A549 (cell line): ENCODE measurements at regions not wholly inside any gene's neighbourhood (a gene's known extent, or its start where the extent isn't known, plus 50 kb on each side); places are given as distances from the start of the nearest gene placed in this dataset.

Experiments used
- ATAC-seq, 2 experiments: fragments of 200-7000 bp in 1 of 2; fragments of >200 bp in 1 of 2; cut with Nextera tagmentation in 1 of 2; cut with Tn5 transposase in 1 of 2; 3 replicates each; pipeline versions ENCODE4 v1.8.0 to v1.9.1; 2018 to 2020; ENCODE audit warnings: mild to moderate bottlenecking in 1 of 2, moderate library complexity in 1 of 2
- CTCF ChIA-PET: fragments of 300-600 bp; sonication (Branson Sonifier 250); formaldehyde crosslinking; extraction: SDS; loops from one replicate; lab custom pipeline; 2021; ENCODE audit warnings: antibody characterized with exemption, inconsistent platforms; lab: Yijun Ruan, JAX
- POLR2A ChIA-PET: fragments of 350-600 bp; formaldehyde crosslinking; extraction: SDS; loops from one replicate; lab custom pipeline; 2021; ENCODE audit warnings: antibody characterized with exemption, inconsistent platforms; lab: Yijun Ruan, JAX
- DNase-seq, 2 experiments: peaks; one replicate each; pipeline versions ENCODE4 v3.0.0 to v3.0.0-alpha.2; 2011 to 2016; ENCODE audit warnings: low read depth in 1 of 2, low spot score in 1 of 2
- FAIRE-seq: peaks from 2 replicates; lab custom pipeline; 2011; peaks lifted over from hg19 to GRCh38; lab: Jason Lieb, UNC
- H3K27ac ChIP-seq, 2 experiments: fragments of >200 bp; sonication (Bioruptor Twin); formaldehyde crosslinking; 3 replicates each; pipeline ENCODE4 v1.5.1; 2016 to 2017
- H3K4me1 ChIP-seq: fragments of >200 bp; sonication (Bioruptor Twin); formaldehyde crosslinking; 3 replicates; pipeline ENCODE4 v1.6.1; 2016
- H3K4me2 ChIP-seq: fragments of >200 bp; sonication (Bioruptor Twin); formaldehyde crosslinking; 3 replicates; pipeline ENCODE4 v1.6.1; 2016
- H3K4me3 ChIP-seq: fragments of >200 bp; sonication (Bioruptor Twin); formaldehyde crosslinking; 3 replicates; pipeline ENCODE4 v1.5.1; 2016
- H3K9me3 ChIP-seq: fragments of >200 bp; sonication (Bioruptor Twin); formaldehyde crosslinking; 3 replicates; pipeline ENCODE4 v1.6.1; 2016
- BHLHE40 ChIP-seq: IDR thresholded peaks from 2 replicates; pipeline ENCODE4 v1.6.1; 2012; ENCODE audit warnings: low read depth, low read length, inconsistent platforms
- CBX2 ChIP-seq: fragments of 200-600 bp; sonication (generic); IDR thresholded peaks from 2 replicates; pipeline ENCODE4 v1.6.1; 2016; ENCODE audit warnings: low read depth, mild to moderate bottlenecking, borderline replicate concordance
- CEBPB ChIP-seq, 2 experiments: fragments of >200 bp in 1 of 2; sonication (Bioruptor Twin) in 1 of 2; formaldehyde crosslinking in 1 of 2; IDR thresholded peaks; 2 replicates each; pipeline ENCODE4 v1.6.1; 2012 to 2016
- CHD2 ChIP-seq: fragments of 150-350 bp; IDR thresholded peaks from 2 replicates; pipeline ENCODE4 v1.6.1; 2014; ENCODE audit warnings: low read length; ENCODE audit not compliant: partially characterized antibody
- EP300 ChIP-seq, 2 experiments: fragments of >200 bp; sonication (Bioruptor Twin); formaldehyde crosslinking; IDR thresholded peaks; 2 replicates in 1 of 2; 3 replicates in 1 of 2; pipeline ENCODE4 v1.6.1; 2016 to 2017
- FOSB ChIP-seq: fragments of 250-450 bp; sonication (Bioruptor Pico); IDR thresholded peaks from 2 replicates; pipeline ENCODE4 v1.5.0; 2020; ENCODE audit warnings: mild to moderate bottlenecking, moderate library complexity
- FOXS1 ChIP-seq: fragments of 250-450 bp; sonication (Bioruptor Pico); IDR thresholded peaks from 2 replicates; pipeline ENCODE4 v1.5.0; 2020; ENCODE audit warnings: mild to moderate bottlenecking, moderate library complexity
- HOXB13 ChIP-seq: fragments of 250-450 bp; sonication (Bioruptor Pico); IDR thresholded peaks from 2 replicates; pipeline ENCODE4 v1.5.0; 2020; ENCODE audit warnings: low read depth, mild to moderate bottlenecking, moderate library complexity
- KDM5A ChIP-seq: fragments of 200-600 bp; sonication (generic); IDR thresholded peaks from 2 replicates; pipeline ENCODE4 v1.6.1; 2016; ENCODE audit warnings: antibody characterized with exemption, mild to moderate bottlenecking
- MAFK ChIP-seq: fragments of 450-650 bp; IDR thresholded peaks from 2 replicates; pipeline ENCODE4 v1.6.1; 2014; ENCODE audit not compliant: partially characterized antibody
- MAZ ChIP-seq: fragments of 150-350 bp; IDR thresholded peaks from 2 replicates; pipeline ENCODE4 v1.6.1; 2014; ENCODE audit warnings: antibody characterized with exemption, low read depth, low read length, borderline replicate concordance
- RAD21 ChIP-seq, 2 experiments: fragments of >200 bp in 1 of 2; sonication (Bioruptor Twin) in 1 of 2; formaldehyde crosslinking in 1 of 2; IDR thresholded peaks in 1 of 2; conservative IDR thresholded peaks in 1 of 2; 2 replicates in 1 of 2; 3 replicates in 1 of 2; pipeline ENCODE4 v1.6.1; 2012 to 2018; ENCODE audit warnings: inconsistent platforms in 1 of 2
- RARB ChIP-seq: fragments of 250-450 bp; sonication (Bioruptor Pico); IDR thresholded peaks from 2 replicates; pipeline ENCODE4 v1.8.0; 2021; ENCODE audit warnings: mild to moderate bottlenecking, moderate library complexity
- SREBF2 ChIP-seq: fragments of 450-650 bp; IDR thresholded peaks from 2 replicates; pipeline ENCODE4 v1.6.1; 2014; ENCODE audit warnings: mild to moderate bottlenecking, moderate library complexity
- TP53 ChIP-seq: fragments of 250-450 bp; sonication (Bioruptor Pico); IDR thresholded peaks from 2 replicates; pipeline ENCODE4 v1.5.0; 2021; ENCODE audit warnings: mild to moderate bottlenecking, moderate library complexity
- WGBS: methylation state at CpG from one replicate; pipeline ENCODE4 v1.1.6; 2017; ENCODE audit errors: missing lambda C conversion rate; 5-methylcytosine and 5-hydroxymethylcytosine counted together
- TF ChIP-seq, protein P1 (sequence below): fragments of >200 bp; sonication (Bioruptor Twin); formaldehyde crosslinking; IDR thresholded peaks from 3 replicates; pipeline ENCODE4 v1.5.1; 2016
- TF ChIP-seq, protein P2 (sequence below): fragments of 250-450 bp; sonication (Bioruptor Pico); IDR thresholded peaks from 2 replicates; pipeline ENCODE4 v1.5.0; 2020; ENCODE audit warnings: low read depth, mild to moderate bottlenecking, moderate library complexity
- TF ChIP-seq, protein P3 (sequence below): fragments of 250-450 bp; sonication (Bioruptor Pico); IDR thresholded peaks from 2 replicates; pipeline ENCODE4 v1.5.0; 2021; ENCODE audit warnings: mild to moderate bottlenecking, moderate library complexity, borderline replicate concordance
- TF ChIP-seq, protein P4 (sequence below): IDR thresholded peaks from 2 replicates; pipeline ENCODE4 v1.6.1; 2012; ENCODE audit warnings: low read depth, borderline replicate concordance
- TF ChIP-seq, protein P5 (sequence below): fragments of 150-350 bp; IDR thresholded peaks from 2 replicates; pipeline ENCODE4 v1.6.1; 2014; ENCODE audit warnings: low read depth, mild to moderate bottlenecking, low read length

DNA sequence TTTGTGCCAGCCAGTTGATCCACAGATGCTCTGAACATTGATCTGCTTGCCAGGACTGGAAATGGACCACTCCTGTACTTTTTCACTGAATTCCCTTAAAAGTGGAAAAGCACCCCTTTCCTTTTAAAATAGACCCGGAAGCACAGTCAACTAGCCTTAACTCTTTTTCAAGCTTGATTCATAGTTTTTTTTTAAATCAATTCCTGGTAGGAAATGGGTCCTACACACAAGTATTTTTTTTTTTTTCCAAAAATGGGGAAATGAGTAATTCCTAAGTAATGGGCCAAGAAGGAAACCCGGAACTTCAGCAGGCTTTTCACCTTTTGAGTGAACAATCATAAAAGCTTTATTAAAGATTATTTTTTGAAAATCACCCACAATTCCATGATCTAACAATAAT is 234.4 kb upstream of the ADAMTS9 start:
- H3K4me3 ChIP-seq: no peak overlapping the region
- no peaks in the 10 kb centered on the region for H3K4me1 ChIP-seq
- ChIA-PET CTCF (no interaction called here), POLR2A (interaction anchor here (0.7 kb wide), 1 partner anchor 662 kb away, joined by 5 read pairs; no protein-coding TSS in a partner anchor)
- ATAC-seq: no peak
- H3K27ac ChIP-seq: no peak overlapping the region
- no peaks in the 10 kb centered on the region for H3K9me3 ChIP-seq
- WGBS: 22% methylated on average over 2 of the region's 2 CpGs
- DNase-seq: no peak
- H3K4me2 ChIP-seq: no peak overlapping the region
- TF ChIP-seq RARB: no peak
- TF ChIP-seq RAD21 (conservative IDR thresholded peaks at IDR 0.05 in 1 of 2, IDR thresholded peaks at IDR 0.05 in 1 of 2): no peak
- TF ChIP-seq, protein P1, sequence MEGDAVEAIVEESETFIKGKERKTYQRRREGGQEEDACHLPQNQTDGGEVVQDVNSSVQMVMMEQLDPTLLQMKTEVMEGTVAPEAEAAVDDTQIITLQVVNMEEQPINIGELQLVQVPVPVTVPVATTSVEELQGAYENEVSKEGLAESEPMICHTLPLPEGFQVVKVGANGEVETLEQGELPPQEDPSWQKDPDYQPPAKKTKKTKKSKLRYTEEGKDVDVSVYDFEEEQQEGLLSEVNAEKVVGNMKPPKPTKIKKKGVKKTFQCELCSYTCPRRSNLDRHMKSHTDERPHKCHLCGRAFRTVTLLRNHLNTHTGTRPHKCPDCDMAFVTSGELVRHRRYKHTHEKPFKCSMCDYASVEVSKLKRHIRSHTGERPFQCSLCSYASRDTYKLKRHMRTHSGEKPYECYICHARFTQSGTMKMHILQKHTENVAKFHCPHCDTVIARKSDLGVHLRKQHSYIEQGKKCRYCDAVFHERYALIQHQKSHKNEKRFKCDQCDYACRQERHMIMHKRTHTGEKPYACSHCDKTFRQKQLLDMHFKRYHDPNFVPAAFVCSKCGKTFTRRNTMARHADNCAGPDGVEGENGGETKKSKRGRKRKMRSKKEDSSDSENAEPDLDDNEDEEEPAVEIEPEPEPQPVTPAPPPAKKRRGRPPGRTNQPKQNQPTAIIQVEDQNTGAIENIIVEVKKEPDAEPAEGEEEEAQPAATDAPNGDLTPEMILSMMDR: no peak
- TF ChIP-seq CBX2: no peak
- TF ChIP-seq, protein P2, sequence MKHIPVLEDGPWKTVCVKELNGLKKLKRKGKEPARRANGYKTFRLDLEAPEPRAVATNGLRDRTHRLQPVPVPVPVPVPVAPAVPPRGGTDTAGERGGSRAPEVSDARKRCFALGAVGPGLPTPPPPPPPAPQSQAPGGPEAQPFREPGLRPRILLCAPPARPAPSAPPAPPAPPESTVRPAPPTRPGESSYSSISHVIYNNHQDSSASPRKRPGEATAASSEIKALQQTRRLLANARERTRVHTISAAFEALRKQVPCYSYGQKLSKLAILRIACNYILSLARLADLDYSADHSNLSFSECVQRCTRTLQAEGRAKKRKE (CRISPR knock-in tag): no peak
- TF ChIP-seq, all 56 proteins: peak for 0
- FAIRE-seq: no peak

DNA sequence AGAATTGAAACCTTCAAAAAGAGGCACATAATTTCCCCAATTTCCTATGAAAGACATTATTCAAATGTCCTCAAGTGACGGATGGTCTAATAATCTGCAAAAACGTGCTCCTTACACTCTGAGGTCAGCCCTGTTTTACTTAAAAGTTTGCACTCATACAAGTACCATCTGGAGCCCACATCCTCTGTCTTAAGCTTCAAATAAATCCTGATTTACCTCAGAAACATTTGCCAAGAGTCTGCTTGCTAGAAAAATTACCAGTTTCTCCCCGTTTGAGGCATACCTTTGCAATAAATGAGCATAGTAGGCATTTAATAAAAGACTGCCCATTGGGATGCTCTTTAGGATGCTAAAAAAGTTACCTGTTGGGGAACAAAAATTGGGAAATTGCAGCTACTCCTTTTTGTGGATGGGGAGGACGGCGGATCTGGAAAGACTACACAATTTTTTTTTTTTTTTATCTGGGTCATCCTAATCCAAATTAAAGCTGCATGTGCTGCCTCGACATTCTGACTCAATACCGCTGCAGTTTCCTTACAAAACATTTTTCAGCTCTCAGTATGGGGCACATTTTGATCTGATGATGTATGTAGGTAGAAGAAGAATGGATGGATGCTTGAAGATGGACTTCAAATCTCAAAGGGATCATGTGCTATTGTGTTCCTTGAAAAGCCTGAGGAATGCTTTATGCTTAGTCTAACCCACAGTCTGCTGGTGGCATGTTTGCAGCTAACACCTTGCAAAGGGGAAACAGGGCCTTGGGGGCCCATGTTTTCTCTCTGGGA is 233.7 kb upstream of the ADAMTS9 start:
- WGBS: 11% methylated on average over 7 of the region's 7 CpGs
- Histone ChIP-seq H3K4me1 (no peaks in the 10 kb centered on the region), H3K9me3 (no peaks in the 10 kb centered on the region), H3K4me3 (no peak overlapping the region), H3K27ac (no peak overlapping the region), H3K4me2 (no peak overlapping the region)
- no peak for ATAC-seq
- ChIA-PET POLR2A (interaction anchor here (0.7 kb wide), 2 partner anchors 552 to 662 kb away, joined by 3 to 5 read pairs; no protein-coding TSS in a partner anchor), CTCF (no interaction called here)
- no peak for FAIRE-seq
- no peak for DNase-seq
- TF ChIP-seq HOXB13 (CRISPR knock-in tag): no peak
- TF ChIP-seq FOXS1 (CRISPR knock-in tag): no peak
- TF ChIP-seq CBX2: no peak
- no peak for TF ChIP-seq BHLHE40
- no peak for TF ChIP-seq FOSB (CRISPR knock-in tag)
- no peak for TF ChIP-seq CEBPB (IDR thresholded peaks at IDR 0.05)
- TF ChIP-seq, protein P3, sequence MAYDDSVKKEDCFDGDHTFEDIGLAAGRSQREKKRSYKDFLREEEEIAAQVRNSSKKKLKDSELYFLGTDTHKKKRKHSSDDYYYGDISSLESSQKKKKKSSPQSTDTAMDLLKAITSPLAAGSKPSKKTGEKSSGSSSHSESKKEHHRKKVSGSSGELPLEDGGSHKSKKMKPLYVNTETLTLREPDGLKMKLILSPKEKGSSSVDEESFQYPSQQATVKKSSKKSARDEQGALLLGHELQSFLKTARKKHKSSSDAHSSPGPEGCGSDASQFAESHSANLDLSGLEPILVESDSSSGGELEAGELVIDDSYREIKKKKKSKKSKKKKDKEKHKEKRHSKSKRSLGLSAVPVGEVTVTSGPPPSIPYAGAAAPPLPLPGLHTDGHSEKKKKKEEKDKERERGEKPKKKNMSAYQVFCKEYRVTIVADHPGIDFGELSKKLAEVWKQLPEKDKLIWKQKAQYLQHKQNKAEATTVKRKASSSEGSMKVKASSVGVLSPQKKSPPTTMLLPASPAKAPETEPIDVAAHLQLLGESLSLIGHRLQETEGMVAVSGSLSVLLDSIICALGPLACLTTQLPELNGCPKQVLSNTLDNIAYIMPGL (CRISPR knock-in tag): no peak
- TF ChIP-seq MAZ: no peak
- TF ChIP-seq CHD2: no peak
- no peak for TF ChIP-seq KDM5A
- no peak for TF ChIP-seq TP53 (CRISPR knock-in tag)
- TF ChIP-seq SREBF2: no peak
- no peak for TF ChIP-seq RARB
- TF ChIP-seq, protein P4, sequence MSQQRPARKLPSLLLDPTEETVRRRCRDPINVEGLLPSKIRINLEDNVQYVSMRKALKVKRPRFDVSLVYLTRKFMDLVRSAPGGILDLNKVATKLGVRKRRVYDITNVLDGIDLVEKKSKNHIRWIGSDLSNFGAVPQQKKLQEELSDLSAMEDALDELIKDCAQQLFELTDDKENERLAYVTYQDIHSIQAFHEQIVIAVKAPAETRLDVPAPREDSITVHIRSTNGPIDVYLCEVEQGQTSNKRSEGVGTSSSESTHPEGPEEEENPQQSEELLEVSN: no peak
- TF ChIP-seq EP300 (IDR thresholded peaks at IDR 0.05): no peak
- TF ChIP-seq, protein P5, sequence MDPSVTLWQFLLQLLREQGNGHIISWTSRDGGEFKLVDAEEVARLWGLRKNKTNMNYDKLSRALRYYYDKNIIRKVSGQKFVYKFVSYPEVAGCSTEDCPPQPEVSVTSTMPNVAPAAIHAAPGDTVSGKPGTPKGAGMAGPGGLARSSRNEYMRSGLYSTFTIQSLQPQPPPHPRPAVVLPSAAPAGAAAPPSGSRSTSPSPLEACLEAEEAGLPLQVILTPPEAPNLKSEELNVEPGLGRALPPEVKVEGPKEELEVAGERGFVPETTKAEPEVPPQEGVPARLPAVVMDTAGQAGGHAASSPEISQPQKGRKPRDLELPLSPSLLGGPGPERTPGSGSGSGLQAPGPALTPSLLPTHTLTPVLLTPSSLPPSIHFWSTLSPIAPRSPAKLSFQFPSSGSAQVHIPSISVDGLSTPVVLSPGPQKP: no peak
- TF ChIP-seq MAFK: no peak
